IgD-negative memory B cell (primary cell): ENCODE measurements at regions not wholly inside any gene's neighbourhood (a gene's known extent, or its start where the extent isn't known, plus 50 kb on each side); places are given as distances from the start of the nearest gene placed in this dataset.

Source experiments
- H3K27ac Mint-ChIP-seq, 3 donors: one replicate each; pipeline ENCODE4 v1.8.0; 2020 to 2022; ENCODE audit warnings: mild to moderate bottlenecking in 3 of 3, mixed read lengths in 3 of 3, moderate library complexity in 1 of 3
- H3K27me3 Mint-ChIP-seq: one replicate; pipeline ENCODE4 v1.8.0; 2021; ENCODE audit warnings: mixed read lengths
- H3K36me3 Mint-ChIP-seq: one replicate; pipeline ENCODE4 v1.8.0; 2020; ENCODE audit warnings: mild to moderate bottlenecking, mixed read lengths
- H3K4me1 Mint-ChIP-seq, 3 donors: one replicate each; pipeline ENCODE4 v1.8.0; 2020 to 2022; ENCODE audit warnings: mixed read lengths in 3 of 3, mild to moderate bottlenecking in 1 of 3
- H3K4me3 Mint-ChIP-seq, 4 donors: one replicate each; pipeline ENCODE4 v1.8.0; 2020 to 2022; ENCODE audit warnings: mild to moderate bottlenecking in 4 of 4, mixed read lengths in 4 of 4, moderate library complexity in 3 of 4
- H3K9me3 Mint-ChIP-seq, 3 donors: one replicate each; pipeline ENCODE4 v1.8.0; 2020 to 2021; ENCODE audit warnings: mixed read lengths in 3 of 3, mild to moderate bottlenecking in 1 of 3

GRCh38 chr5:4007001-4007400, 411.4 kb downstream of the IRX1 start:
- Mint-ChIP-seq H3K36me3 (no peaks in the 10 kb centered on the region), H3K4me1 (no peaks in the 10 kb centered on the region), H3K9me3 (peaks cover 0 to 8% (median 5%) of the 10 kb centered on the region in 3 donors), H3K27ac (no peak overlapping the region), H3K27me3 (no peaks in the 10 kb centered on the region), H3K4me3 (no peak overlapping the region)

GRCh38 chr5:4011943-4012342, 416.3 kb downstream of the IRX1 start:
- Mint-ChIP-seq H3K36me3 (no peaks in the 10 kb centered on the region), H3K4me1 (no peaks in the 10 kb centered on the region), H3K9me3 (peaks cover 0 to 7% (median 5%) of the 10 kb centered on the region in 3 donors), H3K27me3 (no peaks in the 10 kb centered on the region), H3K4me3 (no peak overlapping the region), H3K27ac (no peak overlapping the region)

- H3K9me3 Mint-ChIP-seq: peaks cover under 1 to 7% (median 5%) of the 10 kb centered on the region in 3 donors
- no peaks in the 10 kb centered on the region for H3K36me3 Mint-ChIP-seq
- H3K4me1 Mint-ChIP-seq: no peaks in the 10 kb centered on the region
- no peaks in the 10 kb centered on the region for H3K27me3 Mint-ChIP-seq
- no peak overlapping the region for H3K27ac Mint-ChIP-seq
- H3K4me3 Mint-ChIP-seq: no peak overlapping the region
Observed at GRCh38 chr5:4013106-4013898, 417.7 kb downstream of the IRX1 start.

- Mint-ChIP-seq H3K9me3 (peaks cover 5 to 8% (median 5%) of the 10 kb centered on the region in 3 donors), H3K36me3 (no peaks in the 10 kb centered on the region), H3K4me3 (no peak overlapping the region), H3K4me1 (no peaks in the 10 kb centered on the region), H3K27ac (no peak overlapping the region), H3K27me3 (no peaks in the 10 kb centered on the region)
Observed at GRCh38 chr5:4015709-4016108, 420.1 kb downstream of the IRX1 start.

- no peaks in the 10 kb centered on the region for H3K27me3 Mint-ChIP-seq
- H3K27ac Mint-ChIP-seq: no peak overlapping the region
- no peak overlapping the region for H3K4me3 Mint-ChIP-seq
- no peaks in the 10 kb centered on the region for H3K36me3 Mint-ChIP-seq
- H3K4me1 Mint-ChIP-seq: no peaks in the 10 kb centered on the region
- H3K9me3 Mint-ChIP-seq: peaks cover 5 to 8% (median 5%) of the 10 kb centered on the region in 3 donors
Observed at GRCh38 chr5:4017076-4017803, 421.6 kb downstream of the IRX1 start.

GRCh38 chr5:4018007-4018406, 422.4 kb downstream of the IRX1 start:
- Mint-ChIP-seq H3K36me3 (no peaks in the 10 kb centered on the region), H3K27me3 (no peaks in the 10 kb centered on the region), H3K27ac (no peak overlapping the region), H3K4me3 (no peak overlapping the region), H3K9me3 (peaks cover 5 to 8% (median 5%) of the 10 kb centered on the region in 3 donors), H3K4me1 (no peaks in the 10 kb centered on the region)

- no peaks in the 10 kb centered on the region for H3K4me1 Mint-ChIP-seq
- H3K9me3 Mint-ChIP-seq: peaks cover 5 to 8% (median 5%) of the 10 kb centered on the region in 3 donors
- no peaks in the 10 kb centered on the region for H3K36me3 Mint-ChIP-seq
- H3K27me3 Mint-ChIP-seq: no peaks in the 10 kb centered on the region
- no peak overlapping the region for H3K4me3 Mint-ChIP-seq
- no peak overlapping the region for H3K27ac Mint-ChIP-seq
Observed at GRCh38 chr5:4019009-4019769, 423.6 kb downstream of the IRX1 start.

- Mint-ChIP-seq H3K9me3 (peaks cover 5 to 8% (median 5%) of the 10 kb centered on the region in 3 donors), H3K4me3 (no peak overlapping the region), H3K27ac (no peak overlapping the region), H3K4me1 (no peaks in the 10 kb centered on the region), H3K36me3 (no peaks in the 10 kb centered on the region), H3K27me3 (no peaks in the 10 kb centered on the region)
Observed at GRCh38 chr5:4019841-4020240, 424.2 kb downstream of the IRX1 start.

GRCh38 chr5:4020400-4020799, 424.8 kb downstream of the IRX1 start:
- Mint-ChIP-seq H3K27ac (no peak overlapping the region), H3K36me3 (no peaks in the 10 kb centered on the region), H3K4me3 (no peak overlapping the region), H3K9me3 (peaks cover 5 to 8% (median 5%) of the 10 kb centered on the region in 3 donors), H3K4me1 (no peaks in the 10 kb centered on the region), H3K27me3 (no peaks in the 10 kb centered on the region)

GRCh38 chr5:4022056-4022670, 426.5 kb downstream of the IRX1 start:
- H3K36me3 Mint-ChIP-seq: no peaks in the 10 kb centered on the region
- no peak overlapping the region for H3K4me3 Mint-ChIP-seq
- H3K4me1 Mint-ChIP-seq: no peaks in the 10 kb centered on the region
- no peaks in the 10 kb centered on the region for H3K27me3 Mint-ChIP-seq
- H3K9me3 Mint-ChIP-seq: peaks cover 0 to 8% (median 1%) of the 10 kb centered on the region in 3 donors
- peak overlapping the region in 1 of 3 donors; percentile 83 for H3K27ac Mint-ChIP-seq

- Mint-ChIP-seq H3K4me3 (no peak overlapping the region), H3K4me1 (no peaks in the 10 kb centered on the region), H3K9me3 (peaks cover 1 to 10% (median 2%) of the 10 kb centered on the region in 3 donors), H3K36me3 (no peaks in the 10 kb centered on the region), H3K27me3 (no peaks in the 10 kb centered on the region), H3K27ac (peak overlapping the region in 1 of 3 donors; percentile 83)
Observed at GRCh38 chr5:4023091-4023752, 427.6 kb downstream of the IRX1 start.

- Mint-ChIP-seq H3K36me3 (no peaks in the 10 kb centered on the region), H3K9me3 (peaks cover 1 to 4% (median 2%) of the 10 kb centered on the region in 3 donors), H3K27ac (no peak overlapping the region), H3K4me3 (no peak overlapping the region), H3K27me3 (no peaks in the 10 kb centered on the region), H3K4me1 (no peaks in the 10 kb centered on the region)
Observed at GRCh38 chr5:4023753-4024335, 428.2 kb downstream of the IRX1 start.

- no peaks in the 10 kb centered on the region for H3K27me3 Mint-ChIP-seq
- no peak overlapping the region for H3K27ac Mint-ChIP-seq
- no peaks in the 10 kb centered on the region for H3K36me3 Mint-ChIP-seq
- no peak overlapping the region for H3K4me3 Mint-ChIP-seq
- H3K4me1 Mint-ChIP-seq: no peaks in the 10 kb centered on the region
- peaks cover 0 to 7% (median 2%) of the 10 kb centered on the region in 3 donors for H3K9me3 Mint-ChIP-seq
Observed at GRCh38 chr5:4027088-4027734, 431.6 kb downstream of the IRX1 start.

GRCh38 chr5:4028384-4028783, 432.8 kb downstream of the IRX1 start:
- no peaks in the 10 kb centered on the region for H3K36me3 Mint-ChIP-seq
- H3K27ac Mint-ChIP-seq: no peak overlapping the region
- no peaks in the 10 kb centered on the region for H3K27me3 Mint-ChIP-seq
- H3K4me3 Mint-ChIP-seq: no peak overlapping the region
- H3K4me1 Mint-ChIP-seq: no peaks in the 10 kb centered on the region
- peaks cover 3 to 11% (median 4%) of the 10 kb centered on the region in 3 donors for H3K9me3 Mint-ChIP-seq
